ENCODE measurements at regions not wholly inside any gene's neighbourhood (a gene's known extent, or its start where the extent isn't known, plus 50 kb on each side); places are given as distances from the start of the nearest gene placed in this dataset.

DNA sequence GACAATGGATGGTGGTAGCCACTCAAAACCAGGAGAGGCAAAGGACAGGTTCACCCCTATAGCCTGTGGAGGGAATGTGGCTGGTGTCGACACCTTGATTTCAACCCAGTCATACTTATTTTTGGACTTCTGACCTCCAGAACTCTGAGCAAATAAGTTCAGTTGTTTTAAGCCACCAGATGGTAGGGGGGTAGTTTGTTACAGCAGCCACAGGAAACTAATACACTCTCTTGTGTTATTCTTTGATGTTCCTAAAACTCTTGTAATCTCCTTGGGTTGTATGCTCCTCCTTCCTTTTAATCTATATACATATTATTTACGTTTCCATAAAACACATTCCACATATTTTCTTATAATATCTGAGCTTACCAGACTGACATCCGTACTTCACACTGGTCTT lies 65.9 kb downstream of the ZBTB18 start:
- Histone ChIP-seq H3K4me1 (ENCODE audit: control insufficient read depth, insufficient read depth, low read length) (no peaks in the 10 kb centered on the region), H3K36me3 (ENCODE audit: control insufficient read depth in 2 of 2, insufficient read depth in 2 of 2, low read length in 1 of 2) (no peaks in the 10 kb centered on the region), H3K4me2 (ENCODE audit: control insufficient read depth, insufficient read depth) (no peak overlapping the region), H3K27ac (ENCODE audit: control insufficient read depth, insufficient read depth) (no peak overlapping the region), H4K20me1 (ENCODE audit: control insufficient read depth, insufficient read depth) (no peaks in the 10 kb centered on the region), H3K4me3 (no peak overlapping the region), H3K79me2 (ENCODE audit: control insufficient read depth, insufficient read depth, low read length) (no peaks in the 10 kb centered on the region), H3K9me3 (replicated peaks; ENCODE audit: control insufficient read depth, insufficient read depth, low read length) (no peaks in the 10 kb centered on the region), H3K27me3 (replicated peaks in 1 of 2; ENCODE audit: control insufficient read depth in 2 of 2, insufficient read depth in 2 of 2, low read length in 1 of 2) (peaks cover 0 to 3% of the 10 kb centered on the region in 2 experiments; a peak in 2 of 4 replicates), H2AFZ (ENCODE audit: control insufficient read depth, low read depth, low read length) (no peak overlapping the region), H3K9ac (ENCODE audit: control insufficient read depth, insufficient read depth, low read length) (no peak overlapping the region)
- SMC1A ChIA-PET (ENCODE audit: uncharacterized antibody, unreplicated experiment), result no interaction called here
- RAD21 ChIA-PET (ENCODE audit: unreplicated experiment), result no interaction called here
- in situ Hi-C loops (cut with MboI) (no loop called here), intact Hi-C loops (cut with micrococcal nuclease; ENCODE audit: unreplicated experiment) (no loop called here)
- POLR2A ChIA-PET, result no interaction called here
- DNase-seq (ENCODE audit: low read depth, low spot score) (no peak), ATAC-seq (no peak), FAIRE-seq (no peak)
- CTCF ChIA-PET, result no interaction called here
- BruUV-seq (replicated peaks), result no TSS peak
- TF ChIP-seq MYC (IDR thresholded peaks at IDR 0.05; ENCODE audit: insufficient read depth, insufficient read length, insufficient replicate concordance, low read length, severe bottlenecking) (no peak), NFXL1 (IDR thresholded peaks at IDR 0.05; ENCODE audit: borderline replicate concordance) (no peak), MTA2 (IDR thresholded peaks at IDR 0.05; ENCODE audit: low read depth) (no peak), TCF3 (IDR thresholded peaks at IDR 0.05; ENCODE audit: borderline replicate concordance, insufficient read depth, low read depth, low read length) (no peak), WRNIP1 (IDR thresholded peaks at IDR 0.05; ENCODE audit: borderline replicate concordance, low read depth, low read length) (no peak)
- TF ChIP-seq, protein P1, sequence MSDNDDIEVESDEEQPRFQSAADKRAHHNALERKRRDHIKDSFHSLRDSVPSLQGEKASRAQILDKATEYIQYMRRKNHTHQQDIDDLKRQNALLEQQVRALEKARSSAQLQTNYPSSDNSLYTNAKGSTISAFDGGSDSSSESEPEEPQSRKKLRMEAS (IDR thresholded peaks at IDR 0.05; ENCODE audit: low read depth, low read length), result no peak
- TF ChIP-seq, protein P2, sequence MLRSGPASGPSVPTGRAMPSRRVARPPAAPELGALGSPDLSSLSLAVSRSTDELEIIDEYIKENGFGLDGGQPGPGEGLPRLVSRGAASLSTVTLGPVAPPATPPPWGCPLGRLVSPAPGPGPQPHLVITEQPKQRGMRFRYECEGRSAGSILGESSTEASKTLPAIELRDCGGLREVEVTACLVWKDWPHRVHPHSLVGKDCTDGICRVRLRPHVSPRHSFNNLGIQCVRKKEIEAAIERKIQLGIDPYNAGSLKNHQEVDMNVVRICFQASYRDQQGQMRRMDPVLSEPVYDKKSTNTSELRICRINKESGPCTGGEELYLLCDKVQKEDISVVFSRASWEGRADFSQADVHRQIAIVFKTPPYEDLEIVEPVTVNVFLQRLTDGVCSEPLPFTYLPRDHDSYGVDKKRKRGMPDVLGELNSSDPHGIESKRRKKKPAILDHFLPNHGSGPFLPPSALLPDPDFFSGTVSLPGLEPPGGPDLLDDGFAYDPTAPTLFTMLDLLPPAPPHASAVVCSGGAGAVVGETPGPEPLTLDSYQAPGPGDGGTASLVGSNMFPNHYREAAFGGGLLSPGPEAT (IDR thresholded peaks at IDR 0.05; ENCODE audit: low read depth), result no peak
- WGBS (ENCODE audit: insufficient coverage, insufficient replicate concordance, low lambda C conversion rate, missing lambda C conversion rate), result 20% methylated on average over 3 of the region's 3 CpGs
